HPDE6-E6E7 (cell line): ENCODE measurements at regions not wholly inside any gene's neighbourhood (a gene's known extent, or its start where the extent isn't known, plus 50 kb on each side); places are given as distances from the start of the nearest gene placed in this dataset.
"Not testable (repeated sequence)": the region's sequence is repeated elsewhere in the genome, so short reads cannot be mapped to it uniquely, and the experiment has no call there.

ENCODE experiments used
- DNase-seq: peaks from one replicate; pipeline ENCODE4 v3.0.0; 2011; ENCODE audit warnings: missing footprints; ENCODE audit errors: extremely low spot score

DNA sequence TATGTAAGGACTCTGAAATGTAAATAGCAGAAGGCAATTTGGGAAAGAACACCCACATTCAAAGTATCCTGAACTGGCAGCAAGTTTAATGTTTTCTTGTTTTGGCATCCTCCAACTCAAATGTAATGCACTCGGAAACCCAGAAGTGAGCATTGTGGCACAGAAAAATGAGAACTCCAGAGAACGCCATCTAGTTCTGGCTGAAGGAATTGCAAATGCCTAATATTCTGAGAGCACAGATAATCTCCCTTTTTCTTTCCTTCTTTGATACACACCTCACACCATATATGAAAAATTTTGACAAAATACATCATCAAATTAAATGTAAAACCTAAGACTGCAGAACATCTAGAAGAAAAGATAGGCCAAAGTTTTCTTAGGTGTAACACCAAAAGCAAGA lies 52.1 kb downstream of the PWWP3B start:
- no peak for DNase-seq

DNA sequence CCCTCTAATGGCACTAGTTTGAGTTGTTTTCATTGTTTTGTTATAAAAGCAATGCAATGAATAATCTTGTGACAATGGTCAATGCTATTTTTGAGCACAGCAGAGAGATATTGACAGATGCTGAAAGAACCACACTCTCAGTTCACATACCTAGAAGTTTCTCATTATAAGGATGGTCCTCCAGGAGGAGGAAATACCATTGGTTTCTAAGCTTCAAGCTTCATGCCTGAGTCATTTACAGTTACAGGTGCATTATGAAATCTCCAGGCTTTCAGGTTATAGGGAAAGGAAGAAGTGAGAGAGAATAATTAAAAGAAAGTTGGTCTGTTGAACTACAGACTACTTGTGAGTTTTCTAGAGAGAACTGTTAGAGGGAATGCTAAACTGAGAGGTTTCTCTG lies 75.3 kb downstream of the PWWP3B start:
- DNase-seq, result no peak

DNA sequence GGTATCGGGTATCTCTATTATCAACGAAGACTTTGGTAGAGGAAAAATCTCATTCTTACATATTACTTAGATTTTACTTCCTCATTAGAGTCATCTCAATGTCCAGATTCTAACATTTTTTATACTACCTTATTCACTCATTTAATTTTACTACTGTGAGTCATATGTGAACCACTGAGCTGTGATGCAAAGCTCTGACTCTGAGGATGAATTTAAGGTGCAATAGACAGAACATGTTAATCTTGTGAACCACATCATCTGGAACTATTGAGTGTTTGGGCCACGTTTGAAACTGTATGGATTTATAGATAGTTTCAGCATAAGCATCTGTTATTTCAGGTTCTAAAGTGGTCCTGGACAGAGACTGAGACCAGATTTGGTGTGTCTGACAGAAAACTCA lies 78.4 kb downstream of the PWWP3B start:
- DNase-seq, result no peak

DNA sequence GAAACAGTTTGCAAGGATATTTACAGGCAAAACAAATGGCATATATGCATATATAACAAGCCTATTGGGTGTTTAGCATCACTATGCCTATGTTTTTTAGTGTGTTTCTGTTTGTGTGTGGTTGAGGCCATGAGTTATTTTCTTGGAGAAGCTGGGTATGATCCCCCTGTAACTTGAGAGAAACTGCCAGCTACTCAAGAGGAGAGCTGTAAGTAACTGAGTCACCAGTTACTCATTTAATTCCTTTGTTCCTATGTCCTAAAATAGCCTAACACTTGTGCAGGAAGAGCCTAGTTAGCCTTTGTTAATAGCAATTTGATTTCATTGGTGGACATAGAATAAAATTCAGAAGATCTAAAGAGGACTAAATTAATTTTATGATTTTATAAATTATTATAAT lies 79.1 kb downstream of the PWWP3B start:
- peak; percentile 20 for DNase-seq

DNA sequence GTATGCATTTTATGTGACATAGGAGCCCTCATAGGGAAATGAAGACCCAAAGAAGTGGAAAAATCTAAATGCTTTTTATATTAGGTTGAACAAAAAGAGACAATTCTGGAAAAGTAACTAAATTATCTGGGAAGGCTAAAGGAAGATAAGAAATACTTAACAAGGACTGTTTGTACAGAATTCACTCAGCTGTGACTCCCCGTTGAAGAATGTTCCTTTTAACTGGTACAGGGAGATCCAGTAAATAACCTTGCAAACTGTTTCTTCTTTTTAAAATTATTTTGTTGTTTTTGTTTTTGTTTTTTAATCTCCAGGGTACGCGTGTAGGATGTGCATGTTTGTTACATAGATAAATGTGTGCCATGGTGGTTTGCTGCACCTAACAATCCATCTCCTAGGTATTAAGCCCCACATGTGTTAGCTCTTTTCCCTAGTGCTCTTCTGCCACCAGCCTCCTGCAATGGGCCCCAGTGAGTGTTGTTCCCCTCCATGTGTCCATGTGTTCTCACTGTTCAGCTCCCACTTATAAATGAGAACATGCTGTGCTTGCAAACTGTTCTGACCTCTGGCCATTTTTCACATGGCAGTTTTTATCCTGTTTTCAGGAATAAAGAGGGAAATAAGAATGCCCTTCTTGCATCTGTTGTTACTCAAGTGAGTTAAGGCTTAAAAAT lies 81.7 kb downstream of the PWWP3B start:
- no peak for DNase-seq

DNA sequence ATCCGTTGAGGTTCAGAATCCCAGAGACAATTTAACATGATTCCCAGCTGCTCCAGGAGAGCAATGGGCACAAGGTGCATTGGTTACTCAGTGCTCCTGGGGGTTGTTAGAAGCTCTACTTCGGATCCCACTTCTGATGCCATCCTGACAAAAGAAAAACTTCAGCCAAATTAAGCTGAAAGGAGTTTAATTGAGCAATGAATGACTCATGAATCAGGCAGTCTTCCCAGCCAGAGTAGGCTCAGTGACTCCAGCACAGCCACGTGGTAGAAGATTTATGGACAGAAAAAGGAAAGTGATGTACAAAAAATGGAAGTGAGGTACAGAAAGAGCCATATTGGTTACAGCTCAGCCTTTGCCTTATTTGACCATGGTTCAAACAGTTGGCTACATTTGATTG lies 95.7 kb downstream of the PWWP3B start:
- DNase-seq, result no peak

DNA sequence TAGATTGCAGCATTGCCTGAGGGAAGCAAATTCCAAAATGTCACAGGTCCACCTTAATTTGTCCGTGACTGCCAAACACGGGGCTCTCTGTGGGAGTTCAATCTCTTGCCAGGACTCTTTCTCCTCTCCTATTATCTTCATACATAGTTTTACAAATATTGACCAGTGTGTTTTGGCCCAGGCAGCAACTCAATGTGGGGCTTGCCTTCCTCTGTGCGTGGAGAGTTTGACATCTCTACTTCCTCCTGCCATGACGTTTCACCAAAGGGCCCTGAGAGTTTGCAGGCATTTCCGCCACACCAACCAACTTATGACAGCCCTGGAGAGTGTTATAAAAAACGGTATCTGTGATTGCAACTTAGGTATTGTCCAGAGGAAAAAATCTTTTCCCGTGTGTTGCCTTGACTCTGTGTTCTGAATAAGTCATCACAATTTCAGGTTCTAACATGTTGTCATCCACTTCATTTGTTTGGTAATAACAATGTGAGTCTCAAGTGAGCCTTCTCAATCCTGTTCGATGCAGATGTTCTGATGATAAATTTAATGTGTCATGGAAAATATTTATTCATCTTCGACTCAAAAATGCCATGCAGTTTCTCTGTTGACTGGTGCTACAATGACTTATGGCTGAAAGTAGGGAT lies 106.0 kb downstream of the PWWP3B start:
- not testable (repeated sequence) for DNase-seq

DNA sequence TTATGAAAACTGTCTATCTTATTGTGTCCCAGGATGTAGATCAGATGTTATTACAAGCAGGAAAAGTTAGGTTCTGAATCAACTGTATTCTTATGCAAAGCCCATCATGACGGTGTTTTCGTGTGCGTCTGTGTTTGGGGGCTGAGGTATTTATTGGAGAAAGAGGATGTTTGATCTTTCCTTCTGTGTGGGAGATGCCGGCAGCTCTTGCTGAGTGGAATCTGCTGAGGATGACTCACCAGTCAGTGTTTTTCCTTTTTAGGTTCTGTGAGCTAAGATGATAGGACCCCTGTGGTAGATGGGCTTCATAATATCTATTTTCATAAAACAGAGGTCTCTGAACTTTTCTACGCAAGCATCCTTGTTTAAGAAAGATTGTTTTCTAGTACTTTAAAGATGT lies 107.1 kb downstream of the PWWP3B start:
- not testable (repeated sequence) for DNase-seq

DNA sequence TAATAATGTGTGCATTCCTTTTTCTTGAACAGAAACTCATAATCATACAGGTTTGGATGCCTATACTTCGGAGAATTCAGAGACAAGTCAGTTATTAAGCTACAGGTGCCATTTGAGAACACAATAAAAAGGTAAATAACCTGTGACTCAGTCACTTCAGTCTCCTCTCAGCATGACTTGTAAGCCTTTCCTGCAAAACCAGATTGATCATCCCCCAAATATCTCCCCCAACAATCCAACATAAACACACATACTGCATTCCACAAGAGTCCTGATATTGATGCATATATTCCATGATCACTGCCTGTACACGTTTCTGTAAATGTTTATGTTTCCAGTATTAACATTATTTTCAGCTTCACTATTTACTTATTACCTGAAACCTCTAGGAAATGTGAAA lies 110.8 kb downstream of the PWWP3B start:
- no peak for DNase-seq

DNA sequence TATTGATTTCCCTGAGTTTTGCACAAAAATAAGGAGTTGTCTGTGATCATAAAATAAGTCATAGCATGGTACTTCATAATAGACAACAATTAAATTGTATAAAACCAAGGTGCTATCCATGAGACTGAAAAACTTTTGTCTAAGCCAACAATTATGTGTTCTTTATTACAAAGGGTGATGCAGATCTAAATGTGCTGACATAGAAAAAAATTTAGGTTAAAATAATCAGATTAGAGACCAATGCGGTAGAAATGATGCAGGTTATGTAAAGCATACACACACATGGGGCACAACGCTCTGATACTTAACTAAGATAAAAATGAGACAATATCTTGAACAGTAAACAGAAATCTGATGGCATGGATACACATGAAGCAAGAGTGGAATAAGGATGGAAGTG lies 113.3 kb downstream of the PWWP3B start:
- DNase-seq, result no peak

DNA sequence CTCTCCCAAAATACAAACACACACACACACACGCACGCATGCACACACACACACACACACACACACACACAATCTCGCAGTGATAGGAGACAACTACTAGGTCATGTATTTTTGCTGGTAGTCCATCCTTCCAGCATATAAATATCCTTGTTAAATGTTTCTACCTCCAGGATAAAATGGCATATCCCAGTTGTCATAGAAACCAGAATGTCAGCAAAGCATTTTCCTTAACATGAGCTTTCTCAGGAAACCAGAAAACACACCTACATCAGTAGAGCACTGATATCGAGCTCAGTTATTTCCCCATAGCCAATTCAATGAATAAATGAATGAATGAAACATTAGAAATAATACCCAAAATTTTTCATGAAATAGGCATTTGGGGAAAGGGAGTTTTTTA lies 115.7 kb downstream of the PWWP3B start:
- no peak for DNase-seq

DNA sequence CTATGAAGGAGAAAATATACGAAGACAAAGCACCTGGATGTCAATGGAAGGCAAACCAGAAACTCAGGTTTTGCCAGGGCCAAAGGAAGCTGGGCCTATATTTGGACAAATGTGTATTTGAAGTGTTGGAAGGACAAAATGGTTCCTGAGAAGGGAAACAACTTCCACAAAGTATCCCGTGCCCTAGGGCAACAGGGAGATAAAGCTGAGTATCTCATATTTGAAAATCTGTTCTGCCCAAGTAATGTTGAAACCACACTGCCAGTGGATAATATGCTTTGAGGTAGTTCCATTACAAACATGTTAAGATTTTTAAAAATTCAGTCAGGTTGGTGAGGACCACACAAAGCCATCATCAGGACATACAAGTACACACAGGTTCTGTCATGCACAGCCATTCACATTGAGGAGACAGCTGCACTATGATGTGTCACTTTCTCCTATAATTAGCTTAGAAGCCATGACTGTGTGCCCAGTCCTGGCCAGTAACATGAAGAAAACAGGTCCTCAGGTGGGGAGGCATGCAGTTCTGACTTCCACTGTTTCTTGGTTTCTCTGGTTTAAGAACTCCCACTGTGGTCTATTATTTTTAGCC lies 116.4 kb downstream of the PWWP3B start:
- DNase-seq, result no peak

DNA sequence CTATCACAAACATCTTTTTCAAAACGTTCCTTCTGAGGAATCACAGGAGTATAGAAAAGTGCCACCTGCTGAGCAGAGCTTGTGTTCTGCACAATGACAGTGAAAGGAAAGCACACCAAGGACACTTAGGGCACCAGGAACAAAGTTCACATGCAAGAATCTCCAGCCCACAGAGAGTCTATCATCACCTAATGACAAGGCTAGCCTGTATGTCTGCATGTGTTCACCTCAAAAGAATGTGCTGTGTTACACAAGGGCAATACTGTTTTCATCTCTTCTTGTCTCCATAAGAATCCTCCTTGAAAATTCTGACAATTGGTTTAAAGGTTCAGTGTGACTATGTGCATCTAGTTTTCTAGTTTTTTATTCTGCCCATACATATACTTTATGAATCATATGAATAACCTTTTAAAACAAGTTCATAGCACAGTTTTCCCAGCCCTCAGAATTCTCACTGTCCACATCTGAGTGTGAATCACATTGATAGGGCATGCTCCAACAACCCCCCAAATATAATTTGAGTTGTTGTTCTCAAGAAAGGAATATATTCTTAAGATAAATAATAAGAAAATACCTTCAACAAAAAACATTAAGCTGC lies 118.0 kb downstream of the PWWP3B start:
- peak; percentile 23 for DNase-seq

DNA sequence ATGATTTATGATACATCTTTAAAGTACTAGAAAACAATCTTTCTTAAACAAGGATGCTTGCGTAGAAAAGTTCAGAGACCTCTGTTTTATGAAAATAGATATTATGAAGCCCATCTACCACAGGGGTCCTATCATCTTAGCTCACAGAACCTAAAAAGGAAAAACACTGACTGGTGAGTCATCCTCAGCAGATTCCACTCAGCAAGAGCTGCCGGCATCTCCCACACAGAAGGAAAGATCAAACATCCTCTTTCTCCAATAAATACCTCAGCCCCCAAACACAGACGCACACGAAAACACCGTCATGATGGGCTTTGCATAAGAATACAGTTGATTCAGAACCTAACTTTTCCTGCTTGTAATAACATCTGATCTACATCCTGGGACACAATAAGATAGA lies 122.7 kb downstream of the PWWP3B start:
- not testable (repeated sequence) for DNase-seq

DNA sequence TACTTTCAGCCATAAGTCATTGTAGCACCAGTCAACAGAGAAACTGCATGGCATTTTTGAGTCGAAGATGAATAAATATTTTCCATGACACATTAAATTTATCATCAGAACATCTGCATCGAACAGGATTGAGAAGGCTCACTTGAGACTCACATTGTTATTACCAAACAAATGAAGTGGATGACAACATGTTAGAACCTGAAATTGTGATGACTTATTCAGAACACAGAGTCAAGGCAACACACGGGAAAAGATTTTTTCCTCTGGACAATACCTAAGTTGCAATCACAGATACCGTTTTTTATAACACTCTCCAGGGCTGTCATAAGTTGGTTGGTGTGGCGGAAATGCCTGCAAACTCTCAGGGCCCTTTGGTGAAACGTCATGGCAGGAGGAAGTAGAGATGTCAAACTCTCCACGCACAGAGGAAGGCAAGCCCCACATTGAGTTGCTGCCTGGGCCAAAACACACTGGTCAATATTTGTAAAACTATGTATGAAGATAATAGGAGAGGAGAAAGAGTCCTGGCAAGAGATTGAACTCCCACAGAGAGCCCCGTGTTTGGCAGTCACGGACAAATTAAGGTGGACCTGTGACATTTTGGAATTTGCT lies 123.8 kb downstream of the PWWP3B start:
- not testable (repeated sequence) for DNase-seq

DNA sequence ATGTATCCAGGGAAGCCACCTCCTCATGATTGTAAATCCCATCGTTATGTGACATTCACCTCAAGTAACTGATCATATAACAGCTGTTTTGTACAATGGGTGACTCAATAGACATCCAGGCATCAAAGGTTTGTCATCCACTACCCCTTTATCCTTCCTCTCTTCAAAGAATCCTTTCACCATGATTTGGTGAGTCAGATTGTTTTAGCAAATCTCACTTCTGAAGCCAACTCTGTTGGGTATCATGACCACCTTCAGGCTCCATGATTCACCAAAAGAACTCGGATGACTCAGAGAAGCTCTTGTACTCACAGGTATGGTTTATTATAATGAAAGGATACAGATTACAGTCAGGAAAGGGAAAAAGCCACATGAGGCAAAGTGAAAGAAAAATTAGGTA lies 132.1 kb downstream of the PWWP3B start:
- DNase-seq, result no peak

DNA sequence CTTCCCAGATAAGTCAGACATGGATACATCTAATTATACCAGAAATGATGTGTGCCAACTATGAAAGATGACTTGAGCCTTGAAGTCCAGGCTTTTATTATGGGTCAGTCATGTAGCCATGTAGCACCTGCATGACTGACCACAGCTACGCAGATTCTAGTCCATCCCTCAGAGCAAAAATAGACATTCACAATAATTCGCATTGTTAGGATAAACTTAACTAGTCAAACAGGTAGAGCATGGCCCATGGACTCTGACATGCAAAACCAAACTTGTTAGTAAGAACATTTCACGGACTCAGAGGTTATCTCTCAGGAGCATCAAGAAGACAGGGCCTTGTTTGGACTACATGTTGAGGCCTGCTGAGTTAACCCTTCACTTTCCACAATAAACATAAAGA lies 132.6 kb downstream of the PWWP3B start:
- no peak for DNase-seq

DNA sequence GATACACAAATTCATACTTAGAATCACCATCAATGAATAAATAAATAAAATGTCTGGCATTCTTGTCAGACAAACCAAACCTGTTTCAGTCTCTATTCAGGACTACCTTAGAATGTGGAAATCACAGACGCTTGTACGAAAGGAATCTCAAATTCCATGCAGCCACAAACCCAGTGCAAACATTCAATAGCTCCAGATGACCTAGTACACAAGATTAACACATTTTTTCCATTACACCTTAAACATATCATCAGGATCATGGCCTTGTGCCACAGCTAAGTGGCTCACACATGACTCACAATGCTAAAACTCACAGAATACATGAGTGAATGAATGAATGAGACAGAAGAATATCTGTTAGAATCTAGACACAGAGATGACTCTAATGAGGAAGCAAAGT lies 134.2 kb downstream of the PWWP3B start:
- DNase-seq, result no peak

DNA sequence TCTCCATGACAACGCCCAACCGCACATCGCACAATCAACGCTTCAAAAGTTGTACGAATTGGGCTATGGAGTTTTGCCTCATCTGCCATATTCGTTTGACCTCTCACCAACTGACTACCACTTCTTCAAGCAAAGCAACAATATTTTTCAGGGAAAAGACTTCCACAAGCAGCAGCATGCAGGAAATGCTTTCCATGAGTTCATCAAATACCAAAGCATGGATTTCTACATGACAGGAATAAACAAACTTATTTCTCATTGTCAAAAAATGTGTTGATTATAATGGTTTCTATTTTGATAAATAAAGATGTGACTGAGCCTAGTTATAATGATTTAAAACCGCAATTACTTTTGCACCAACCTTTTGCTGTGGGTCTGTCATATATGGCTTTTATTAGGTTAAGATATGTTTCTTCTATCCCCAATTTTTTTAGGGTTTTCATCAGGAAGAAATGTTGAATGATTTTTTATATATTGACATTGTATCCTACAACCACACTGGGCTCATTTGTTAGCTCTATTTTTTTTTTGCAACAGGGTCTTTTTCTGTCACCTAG lies 138.4 kb downstream of the PWWP3B start:
- no peak for DNase-seq

DNA sequence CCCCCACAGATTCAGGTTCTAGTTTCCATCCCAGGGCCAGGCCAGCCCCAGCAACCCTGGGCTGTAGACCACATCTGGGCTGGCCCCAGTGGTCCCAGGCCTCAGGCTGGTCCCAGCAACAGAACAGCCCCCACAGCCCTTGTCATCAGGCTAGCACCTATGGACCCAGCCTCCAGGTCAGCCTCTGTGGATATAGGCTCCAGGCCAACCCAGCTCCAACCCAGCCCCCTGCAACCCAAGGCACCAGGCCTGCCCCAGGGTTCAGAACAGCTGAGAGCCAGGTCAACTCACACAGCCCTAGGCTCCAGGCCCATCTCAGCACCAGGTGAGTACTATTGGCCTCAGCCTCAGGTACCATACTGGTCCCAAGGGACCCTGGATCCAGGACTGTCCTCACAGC lies 155.3 kb downstream of the PWWP3B start:
- no peak for DNase-seq

DNA sequence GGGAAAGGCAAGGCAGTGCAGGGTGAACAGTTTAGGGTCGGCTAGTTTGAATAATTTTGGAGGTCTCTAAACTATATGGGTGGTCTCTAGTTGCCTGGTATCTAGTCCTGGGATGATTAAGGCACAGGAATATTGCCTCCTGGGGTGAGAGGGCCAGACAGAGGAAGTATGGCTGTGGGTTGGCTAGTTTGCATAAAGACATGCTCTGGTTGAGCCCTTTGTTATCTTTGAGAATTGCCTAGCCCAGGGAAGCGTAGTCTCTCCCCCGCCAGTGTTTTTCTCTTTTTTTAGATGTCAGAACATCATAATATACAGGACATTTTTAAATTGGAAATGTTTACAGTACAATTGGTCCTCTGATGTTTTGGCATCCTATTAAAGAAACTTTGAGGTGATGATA lies 163.5 kb downstream of the PWWP3B start:
- no peak for DNase-seq

DNA sequence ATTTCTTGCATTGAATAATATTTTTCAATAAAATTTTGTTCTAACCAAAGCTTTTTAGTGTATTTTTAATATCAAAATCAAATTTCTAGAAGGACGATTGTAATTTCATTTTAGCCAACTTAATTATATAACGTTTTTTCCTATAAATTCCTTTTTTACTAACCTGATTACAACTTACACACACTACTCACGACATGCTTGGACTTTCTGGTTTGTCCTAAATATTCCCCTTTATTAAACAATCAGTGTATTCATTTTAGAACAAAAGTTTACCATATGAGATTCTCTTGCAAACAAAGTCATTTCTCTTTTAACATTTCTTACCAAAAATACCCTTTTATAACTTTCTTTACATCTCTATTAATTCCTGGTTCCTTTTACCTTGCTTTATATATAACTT lies 173.7 kb downstream of the PWWP3B start:
- DNase-seq, result no peak
